Esophagus squamous epithelium (tissue), 5 donors: ENCODE measurements at regions not wholly inside any gene's neighbourhood (a gene's known extent, or its start where the extent isn't known, plus 50 kb on each side); places are given as distances from the start of the nearest gene placed in this dataset.
A peak's percentile ranks its signal among the peaks of the same experiment; 100 is the strongest.
"Not testable (repeated sequence)": the region's sequence is repeated elsewhere in the genome, so short reads cannot be mapped to it uniquely, and the experiment has no call there.

ENCODE experiments used
- DNase-seq: peaks from one replicate; lab custom pipeline; 2025; lab: John Stamatoyannopoulos, UW
- H3K27ac ChIP-seq, 4 donors: fragments of 200-600 bp; sonication (generic); one replicate each; pipeline ENCODE4 v1.5.1; 2016 to 2019; ENCODE audit warnings: mild to moderate bottlenecking in 1 of 4
- H3K27me3 ChIP-seq, 4 donors: fragments of 200-600 bp; sonication (generic); 1 replicate in 3 of 4; 2 replicates in 1 of 4; pipeline versions ENCODE4 v1.5.1 to v1.6.0; 2017 to 2021; ENCODE audit warnings: antibody characterized with exemption in 1 of 4
- H3K36me3 ChIP-seq, 3 donors: fragments of 200-600 bp; sonication (generic); one replicate each; pipeline ENCODE4 v1.5.1; 2016 to 2019
- H3K4me1 ChIP-seq, 3 donors: fragments of 200-600 bp; sonication (generic); one replicate each; pipeline ENCODE4 v1.5.1; 2017 to 2019
- H3K4me3 ChIP-seq, 4 donors: fragments of 200-600 bp; sonication (generic); 1 replicate in 3 of 4; 2 replicates in 1 of 4; pipeline ENCODE4 v1.5.1; 2016 to 2019; ENCODE audit warnings: mild to moderate bottlenecking in 2 of 4, moderate library complexity in 1 of 4
- H3K9me3 ChIP-seq, 3 donors: fragments of 200-600 bp; sonication (generic); one replicate each; pipeline ENCODE4 v1.5.1; 2016 to 2019
- POLR2A ChIP-seq, 4 donors: fragments of 450-650 bp; IDR thresholded peaks; one replicate each; pipeline ENCODE4 v1.6.1; 2017; ENCODE audit warnings: antibody characterized with exemption in 4 of 4, mild to moderate bottlenecking in 4 of 4, moderate library complexity in 3 of 4
- WGBS, 2 donors: methylation state at CpG; one replicate each; pipeline ENCODE4 v1.1.5; 2018; 5-methylcytosine and 5-hydroxymethylcytosine counted together
- intact Hi-C: fragments of 100-400 bp; cut with DNase I; formaldehyde crosslinking; loops from one replicate; pipeline ENCODE4 v1.15.0; 2022
- TF ChIP-seq, protein P1 (sequence below), 6 experiments: fragments of 450-650 bp in 4 of 6; fragments of 200-600 bp in 2 of 6; sonication (generic) in 2 of 6; IDR thresholded peaks; one replicate each; pipeline ENCODE4 v1.5.1; 2016 to 2019; ENCODE audit warnings: antibody characterized with exemption in 6 of 6, mild to moderate bottlenecking in 4 of 6, moderate library complexity in 4 of 6
- donor health status: DM: yes; HTN: yes; CAD: no.

DNA sequence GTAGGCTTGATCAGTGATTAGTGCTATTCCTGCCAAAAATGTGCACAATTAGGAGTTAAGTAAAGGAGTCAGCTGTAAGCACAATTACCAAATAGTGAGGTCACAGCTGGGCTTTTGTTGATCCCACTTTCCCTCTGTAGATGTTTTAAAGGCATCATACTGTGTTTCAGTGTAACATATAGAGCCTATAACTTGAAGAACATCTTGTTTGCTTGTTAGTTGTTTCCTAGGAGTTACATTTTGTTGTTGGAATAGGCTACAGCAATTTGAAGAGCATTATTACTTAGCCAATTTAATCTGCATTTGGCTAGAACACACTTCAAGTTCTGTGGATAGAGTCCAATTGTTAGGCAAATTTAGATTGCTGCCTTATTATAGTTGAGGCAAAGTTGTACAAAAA is 210.7 kb upstream of the MAD2L1 start:
- intact Hi-C loops = no loop called here
- Histone ChIP-seq H3K27ac (no peak overlapping the region), H3K9me3 (no peaks in the 10 kb centered on the region)

DNA sequence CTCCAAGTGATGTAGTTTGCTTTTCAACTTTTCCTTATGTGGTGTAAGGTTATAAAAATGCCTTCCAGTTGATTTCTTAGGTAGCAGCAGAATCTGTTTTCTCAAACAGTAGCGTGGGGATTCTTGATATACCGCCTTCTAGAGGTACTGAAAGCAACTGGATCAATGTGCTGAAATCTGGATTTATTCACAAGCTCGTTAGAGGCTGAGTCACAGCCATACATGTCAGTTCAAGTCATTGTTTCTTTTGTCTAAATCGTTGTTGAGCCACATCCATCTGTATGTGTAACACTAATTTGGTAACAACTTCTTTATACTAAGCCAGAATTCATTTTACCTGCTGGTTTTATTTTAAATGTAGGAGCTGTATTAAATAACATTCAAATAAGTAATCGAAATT is 200.0 kb upstream of the MAD2L1 start:
- DNase-seq = no peak
- Histone ChIP-seq H3K4me1 (no peaks in the 10 kb centered on the region), H3K27ac (no peak overlapping the region), H3K9me3 (no peaks in the 10 kb centered on the region), H3K36me3 (no peaks in the 10 kb centered on the region), H3K4me3 (no peak overlapping the region), H3K27me3 (no peaks in the 10 kb centered on the region)
- TF ChIP-seq, protein P1, sequence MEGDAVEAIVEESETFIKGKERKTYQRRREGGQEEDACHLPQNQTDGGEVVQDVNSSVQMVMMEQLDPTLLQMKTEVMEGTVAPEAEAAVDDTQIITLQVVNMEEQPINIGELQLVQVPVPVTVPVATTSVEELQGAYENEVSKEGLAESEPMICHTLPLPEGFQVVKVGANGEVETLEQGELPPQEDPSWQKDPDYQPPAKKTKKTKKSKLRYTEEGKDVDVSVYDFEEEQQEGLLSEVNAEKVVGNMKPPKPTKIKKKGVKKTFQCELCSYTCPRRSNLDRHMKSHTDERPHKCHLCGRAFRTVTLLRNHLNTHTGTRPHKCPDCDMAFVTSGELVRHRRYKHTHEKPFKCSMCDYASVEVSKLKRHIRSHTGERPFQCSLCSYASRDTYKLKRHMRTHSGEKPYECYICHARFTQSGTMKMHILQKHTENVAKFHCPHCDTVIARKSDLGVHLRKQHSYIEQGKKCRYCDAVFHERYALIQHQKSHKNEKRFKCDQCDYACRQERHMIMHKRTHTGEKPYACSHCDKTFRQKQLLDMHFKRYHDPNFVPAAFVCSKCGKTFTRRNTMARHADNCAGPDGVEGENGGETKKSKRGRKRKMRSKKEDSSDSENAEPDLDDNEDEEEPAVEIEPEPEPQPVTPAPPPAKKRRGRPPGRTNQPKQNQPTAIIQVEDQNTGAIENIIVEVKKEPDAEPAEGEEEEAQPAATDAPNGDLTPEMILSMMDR (IDR thresholded peaks at IDR 0.05) = peak in 1 of 6 experiments; percentile 6
- TF ChIP-seq POLR2A (IDR thresholded peaks at IDR 0.05) = no peak
- 28 to 46% methylated on average over 5 of the region's 5 CpGs for WGBS, 2 donors
- intact Hi-C loops = no loop called here

More for the DNA sequence above, 210.7 kb upstream of the MAD2L1 start:
- Histone ChIP-seq H3K4me1 (no peaks in the 10 kb centered on the region), H3K36me3 (no peaks in the 10 kb centered on the region), H3K27me3 (no peaks in the 10 kb centered on the region), H3K4me3 (no peak overlapping the region)
- no peak for TF ChIP-seq POLR2A (IDR thresholded peaks at IDR 0.05)
- TF ChIP-seq, protein P1 (IDR thresholded peaks at IDR 0.05) = no peak
- DNase-seq = no peak

- H3K4me1 ChIP-seq = no peaks in the 10 kb centered on the region
- 56 to 68% methylated on average over 4 of the region's 4 CpGs for WGBS, 2 donors
- no peak overlapping the region for H3K4me3 ChIP-seq
- DNase-seq = no peak
- TF ChIP-seq, protein P1 (IDR thresholded peaks at IDR 0.05) = no peak
- no peak for TF ChIP-seq POLR2A (IDR thresholded peaks at IDR 0.05)
- H3K9me3 ChIP-seq = no peaks in the 10 kb centered on the region
- no peak overlapping the region for H3K27ac ChIP-seq
- intact Hi-C loops = no loop called here
- no peaks in the 10 kb centered on the region for H3K27me3 ChIP-seq
- no peaks in the 10 kb centered on the region for H3K36me3 ChIP-seq
Measured at GRCh38 chr4:120263618-120264017, 197.0 kb upstream of the MAD2L1 start.

- Histone ChIP-seq H3K27me3 (no peaks in the 10 kb centered on the region), H3K9me3 (no peaks in the 10 kb centered on the region), H3K4me1 (no peaks in the 10 kb centered on the region), H3K36me3 (no peaks in the 10 kb centered on the region), H3K4me3 (no peak overlapping the region), H3K27ac (no peak overlapping the region)
- intact Hi-C loops = no loop called here
- no peak for DNase-seq
- WGBS, 2 donors = 93 to 94% methylated on average over 6 of the region's 6 CpGs
- TF ChIP-seq, protein P1 (IDR thresholded peaks at IDR 0.05) = no peak
- TF ChIP-seq POLR2A (IDR thresholded peaks at IDR 0.05) = no peak
Measured at GRCh38 chr4:120261117-120261516, 194.5 kb upstream of the MAD2L1 start.

DNA sequence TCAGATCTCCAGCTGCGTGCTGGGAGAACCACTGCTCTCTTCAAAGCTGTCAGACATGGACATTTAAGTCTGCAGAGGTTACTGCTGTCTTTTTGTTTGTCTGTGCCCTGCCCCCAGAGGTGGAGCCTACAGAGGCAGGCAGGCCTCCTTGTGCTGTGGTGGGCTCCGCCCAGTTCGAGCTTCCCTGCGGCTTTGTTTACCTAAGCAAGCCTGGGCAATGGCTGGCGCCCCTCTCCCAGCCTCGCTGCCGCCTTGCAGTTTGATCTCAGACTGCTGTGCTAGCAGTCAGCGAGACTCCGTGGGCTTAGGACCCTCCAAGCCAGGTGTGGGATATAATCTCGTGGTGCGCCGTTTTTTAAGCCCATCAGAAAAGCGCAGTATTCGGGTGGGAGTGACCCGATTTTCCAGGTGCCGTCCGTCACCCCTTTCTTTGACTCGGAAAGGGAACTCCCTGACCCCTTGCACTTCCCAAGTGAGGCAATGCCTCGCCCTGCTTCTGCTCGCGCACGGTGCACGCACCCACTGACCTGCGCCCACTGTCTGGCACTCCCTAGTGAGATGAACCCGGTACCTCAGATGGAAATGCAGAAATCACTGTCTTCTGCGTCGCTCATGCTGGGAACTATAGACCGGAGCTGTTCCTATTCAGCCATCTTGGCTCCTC is 189.6 kb upstream of the MAD2L1 start:
- H3K36me3 ChIP-seq, H3K4me1 ChIP-seq, H3K4me3 ChIP-seq, H3K27ac ChIP-seq, DNase-seq, H3K9me3 ChIP-seq, intact Hi-C loops, H3K27me3 ChIP-seq: not testable (repeated sequence)
- WGBS, 2 donors = 87 to 90% methylated on average over 15 to 21 of the region's 28 CpGs
